ENCODE measurements at regions not wholly inside any gene's neighbourhood (a gene's known extent, or its start where the extent isn't known, plus 50 kb on each side); places are given as distances from the start of the nearest gene placed in this dataset.

DNA sequence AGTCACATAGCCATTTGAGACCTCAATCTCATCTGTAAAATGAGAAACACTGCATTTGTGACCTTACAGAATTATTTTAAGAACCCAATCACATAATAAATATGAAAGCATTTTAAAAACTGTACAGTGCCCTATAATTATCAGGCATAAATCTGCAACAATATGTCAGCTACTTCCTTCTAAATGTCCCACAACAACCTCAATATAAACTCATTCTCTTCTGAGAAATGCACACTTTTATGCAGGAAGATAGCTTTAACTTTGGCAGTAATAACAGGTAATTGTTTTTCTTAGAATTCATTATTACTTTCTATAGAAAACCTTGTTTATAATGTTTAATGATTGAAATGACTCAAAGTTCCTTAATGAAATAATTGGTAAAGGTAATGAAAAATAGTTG, 400.7 kb upstream of the AGTR1 start (continued):
- no peak for TF ChIP-seq REST (IDR thresholded peaks at IDR 0.05; ENCODE audit: low read depth, low read length)
- no peak for TF ChIP-seq TBL1XR1 (IDR thresholded peaks at IDR 0.05; ENCODE audit: low read depth, low read length)
- no peak for TF ChIP-seq POLR2A (IDR thresholded peaks at IDR 0.05; ENCODE audit: low read depth, low read length)
- TF ChIP-seq, protein P1, sequence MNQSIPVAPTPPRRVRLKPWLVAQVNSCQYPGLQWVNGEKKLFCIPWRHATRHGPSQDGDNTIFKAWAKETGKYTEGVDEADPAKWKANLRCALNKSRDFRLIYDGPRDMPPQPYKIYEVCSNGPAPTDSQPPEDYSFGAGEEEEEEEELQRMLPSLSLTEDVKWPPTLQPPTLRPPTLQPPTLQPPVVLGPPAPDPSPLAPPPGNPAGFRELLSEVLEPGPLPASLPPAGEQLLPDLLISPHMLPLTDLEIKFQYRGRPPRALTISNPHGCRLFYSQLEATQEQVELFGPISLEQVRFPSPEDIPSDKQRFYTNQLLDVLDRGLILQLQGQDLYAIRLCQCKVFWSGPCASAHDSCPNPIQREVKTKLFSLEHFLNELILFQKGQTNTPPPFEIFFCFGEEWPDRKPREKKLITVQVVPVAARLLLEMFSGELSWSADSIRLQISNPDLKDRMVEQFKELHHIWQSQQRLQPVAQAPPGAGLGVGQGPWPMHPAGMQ (IDR thresholded peaks at IDR 0.05; ENCODE audit: borderline replicate concordance) = no peak
- TF ChIP-seq, protein P2, sequence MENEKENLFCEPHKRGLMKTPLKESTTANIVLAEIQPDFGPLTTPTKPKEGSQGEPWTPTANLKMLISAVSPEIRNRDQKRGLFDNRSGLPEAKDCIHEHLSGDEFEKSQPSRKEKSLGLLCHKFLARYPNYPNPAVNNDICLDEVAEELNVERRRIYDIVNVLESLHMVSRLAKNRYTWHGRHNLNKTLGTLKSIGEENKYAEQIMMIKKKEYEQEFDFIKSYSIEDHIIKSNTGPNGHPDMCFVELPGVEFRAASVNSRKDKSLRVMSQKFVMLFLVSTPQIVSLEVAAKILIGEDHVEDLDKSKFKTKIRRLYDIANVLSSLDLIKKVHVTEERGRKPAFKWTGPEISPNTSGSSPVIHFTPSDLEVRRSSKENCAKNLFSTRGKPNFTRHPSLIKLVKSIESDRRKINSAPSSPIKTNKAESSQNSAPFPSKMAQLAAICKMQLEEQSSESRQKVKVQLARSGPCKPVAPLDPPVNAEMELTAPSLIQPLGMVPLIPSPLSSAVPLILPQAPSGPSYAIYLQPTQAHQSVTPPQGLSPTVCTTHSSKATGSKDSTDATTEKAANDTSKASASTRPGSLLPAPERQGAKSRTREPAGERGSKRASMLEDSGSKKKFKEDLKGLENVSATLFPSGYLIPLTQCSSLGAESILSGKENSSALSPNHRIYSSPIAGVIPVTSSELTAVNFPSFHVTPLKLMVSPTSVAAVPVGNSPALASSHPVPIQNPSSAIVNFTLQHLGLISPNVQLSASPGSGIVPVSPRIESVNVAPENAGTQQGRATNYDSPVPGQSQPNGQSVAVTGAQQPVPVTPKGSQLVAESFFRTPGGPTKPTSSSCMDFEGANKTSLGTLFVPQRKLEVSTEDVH (IDR thresholded peaks at IDR 0.05; ENCODE audit: low read depth, partially characterized antibody) = no peak
